ENCODE measurements at regions not wholly inside any gene's neighbourhood (a gene's known extent, or its start where the extent isn't known, plus 50 kb on each side); places are given as distances from the start of the nearest gene placed in this dataset.

DNA sequence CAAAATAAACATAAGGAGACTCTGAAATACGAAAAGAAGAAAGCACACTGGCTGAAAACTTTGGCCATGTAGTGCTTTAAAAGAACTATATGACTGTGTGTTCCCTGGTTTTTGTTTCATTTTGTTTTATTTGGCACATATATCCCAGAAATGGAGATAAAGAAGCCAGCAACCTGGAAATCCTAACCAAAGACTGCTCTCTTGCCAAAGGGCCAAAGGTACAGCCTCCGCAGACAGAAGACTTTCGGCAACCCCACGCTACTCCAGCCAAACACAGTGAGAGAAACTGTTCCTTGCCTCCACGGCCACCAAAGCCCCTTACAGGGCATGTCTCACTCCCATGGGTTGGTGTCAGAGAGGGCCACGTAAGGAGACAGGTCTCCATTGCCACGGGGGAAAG, 381.2 kb upstream of the NETO1 start:
- in situ Hi-C loops (cut with MboI; ENCODE audit: low sequenced_read_pairs, unreplicated experiment) = no loop called here

DNA sequence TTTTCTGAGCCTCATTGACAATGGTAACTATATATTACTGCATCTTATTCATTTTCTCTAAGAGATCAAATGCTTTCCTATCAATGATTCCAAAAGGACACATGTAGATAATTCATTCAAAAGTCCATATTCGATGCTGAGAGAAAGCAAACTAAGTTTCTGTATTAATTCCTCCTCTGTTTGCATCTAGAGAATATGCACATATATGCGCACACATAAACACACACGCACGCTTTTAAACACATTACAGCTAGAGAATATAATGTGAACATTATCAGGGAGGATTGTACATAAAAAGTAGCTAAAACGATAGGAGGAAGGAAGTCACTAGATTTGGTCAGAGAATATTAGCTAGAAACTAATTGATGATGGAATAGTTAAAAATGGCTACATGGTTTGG, 379.0 kb upstream of the NETO1 start:
- TF ChIP-seq, protein P1, sequence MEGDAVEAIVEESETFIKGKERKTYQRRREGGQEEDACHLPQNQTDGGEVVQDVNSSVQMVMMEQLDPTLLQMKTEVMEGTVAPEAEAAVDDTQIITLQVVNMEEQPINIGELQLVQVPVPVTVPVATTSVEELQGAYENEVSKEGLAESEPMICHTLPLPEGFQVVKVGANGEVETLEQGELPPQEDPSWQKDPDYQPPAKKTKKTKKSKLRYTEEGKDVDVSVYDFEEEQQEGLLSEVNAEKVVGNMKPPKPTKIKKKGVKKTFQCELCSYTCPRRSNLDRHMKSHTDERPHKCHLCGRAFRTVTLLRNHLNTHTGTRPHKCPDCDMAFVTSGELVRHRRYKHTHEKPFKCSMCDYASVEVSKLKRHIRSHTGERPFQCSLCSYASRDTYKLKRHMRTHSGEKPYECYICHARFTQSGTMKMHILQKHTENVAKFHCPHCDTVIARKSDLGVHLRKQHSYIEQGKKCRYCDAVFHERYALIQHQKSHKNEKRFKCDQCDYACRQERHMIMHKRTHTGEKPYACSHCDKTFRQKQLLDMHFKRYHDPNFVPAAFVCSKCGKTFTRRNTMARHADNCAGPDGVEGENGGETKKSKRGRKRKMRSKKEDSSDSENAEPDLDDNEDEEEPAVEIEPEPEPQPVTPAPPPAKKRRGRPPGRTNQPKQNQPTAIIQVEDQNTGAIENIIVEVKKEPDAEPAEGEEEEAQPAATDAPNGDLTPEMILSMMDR (IDR thresholded peaks at IDR 0.05; ENCODE audit: borderline replicate concordance, control extremely low read depth, extremely low read depth, insufficient read depth, missing control alignments) = no peak
- no peak for DNase-seq (ENCODE audit: low spot score)
- in situ Hi-C loops (cut with MboI; ENCODE audit: low sequenced_read_pairs, unreplicated experiment) = no loop called here

More for the DNA sequence above, 381.2 kb upstream of the NETO1 start:
- no peak for DNase-seq (ENCODE audit: low spot score)
- TF ChIP-seq, protein P1 (IDR thresholded peaks at IDR 0.05; ENCODE audit: borderline replicate concordance, control extremely low read depth, extremely low read depth, insufficient read depth, missing control alignments) = no peak

DNA sequence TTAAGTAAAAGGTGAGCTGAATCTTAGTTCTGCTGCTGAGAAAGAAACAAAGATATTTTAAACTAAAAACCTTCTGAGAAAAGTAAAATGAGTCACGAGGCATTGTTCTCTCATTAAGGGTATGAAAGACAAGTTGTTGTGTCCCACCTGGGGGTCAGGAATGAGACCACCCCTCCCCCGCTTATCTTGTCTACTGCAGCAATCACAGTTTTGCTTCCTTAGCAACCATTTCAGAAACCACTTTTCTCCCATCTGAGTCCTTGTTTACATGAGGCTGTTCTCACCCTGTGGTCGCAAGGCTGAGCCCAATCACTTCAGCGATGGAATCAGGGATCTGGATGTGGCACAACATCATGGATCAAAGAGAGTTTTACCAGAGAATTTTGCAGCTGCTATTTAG, 377.6 kb upstream of the NETO1 start:
- DNase-seq (ENCODE audit: low spot score) = no peak
- in situ Hi-C loops (cut with MboI; ENCODE audit: low sequenced_read_pairs, unreplicated experiment) = no loop called here
- TF ChIP-seq, protein P1 (IDR thresholded peaks at IDR 0.05; ENCODE audit: borderline replicate concordance, control extremely low read depth, extremely low read depth, insufficient read depth, missing control alignments) = no peak

DNA sequence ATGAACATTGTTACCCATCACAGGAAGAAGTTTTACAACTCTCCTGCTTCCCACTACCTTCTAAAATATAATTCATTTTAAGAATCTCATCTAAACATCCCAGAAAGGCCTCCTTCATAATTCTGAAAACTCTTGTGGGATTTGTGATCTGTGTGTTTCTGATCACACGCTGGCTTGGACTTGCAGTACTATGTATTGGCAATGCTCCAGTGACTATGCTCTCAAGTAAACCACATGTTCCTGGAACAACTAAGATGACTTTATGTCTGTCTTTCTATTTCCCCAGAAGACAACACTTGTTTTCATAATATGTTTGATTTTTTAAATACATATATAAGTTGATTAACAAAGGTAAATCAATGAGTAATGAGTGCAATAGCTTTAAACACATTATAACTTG, 376.6 kb upstream of the NETO1 start:
- DNase-seq (ENCODE audit: low spot score) = no peak
- TF ChIP-seq, protein P1 (IDR thresholded peaks at IDR 0.05; ENCODE audit: borderline replicate concordance, control extremely low read depth, extremely low read depth, insufficient read depth, missing control alignments) = no peak
- in situ Hi-C loops (cut with MboI; ENCODE audit: low sequenced_read_pairs, unreplicated experiment) = no loop called here

DNA sequence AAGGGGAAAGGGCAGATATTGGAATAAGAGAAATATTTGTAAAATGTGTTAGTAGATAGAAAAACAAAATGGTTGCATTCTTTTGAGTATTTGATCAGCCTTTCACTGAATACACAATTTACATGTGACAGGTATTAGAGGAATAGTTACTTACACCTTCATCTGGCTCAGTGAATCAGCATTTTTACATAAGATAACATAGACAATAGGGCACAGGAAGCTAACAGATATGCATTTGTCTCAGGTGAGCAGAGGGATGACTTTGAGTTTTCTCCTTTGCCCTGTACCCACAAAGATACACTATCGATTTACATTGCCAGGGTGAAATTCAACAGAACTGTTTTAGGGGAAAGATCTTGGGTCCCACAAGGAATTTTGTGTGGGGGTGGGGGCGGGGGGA, 373.1 kb upstream of the NETO1 start:
- in situ Hi-C loops (cut with MboI; ENCODE audit: low sequenced_read_pairs, unreplicated experiment) = no loop called here
- TF ChIP-seq, protein P1 (IDR thresholded peaks at IDR 0.05; ENCODE audit: borderline replicate concordance, control extremely low read depth, extremely low read depth, insufficient read depth, missing control alignments) = no peak
- DNase-seq (ENCODE audit: low spot score) = no peak

DNA sequence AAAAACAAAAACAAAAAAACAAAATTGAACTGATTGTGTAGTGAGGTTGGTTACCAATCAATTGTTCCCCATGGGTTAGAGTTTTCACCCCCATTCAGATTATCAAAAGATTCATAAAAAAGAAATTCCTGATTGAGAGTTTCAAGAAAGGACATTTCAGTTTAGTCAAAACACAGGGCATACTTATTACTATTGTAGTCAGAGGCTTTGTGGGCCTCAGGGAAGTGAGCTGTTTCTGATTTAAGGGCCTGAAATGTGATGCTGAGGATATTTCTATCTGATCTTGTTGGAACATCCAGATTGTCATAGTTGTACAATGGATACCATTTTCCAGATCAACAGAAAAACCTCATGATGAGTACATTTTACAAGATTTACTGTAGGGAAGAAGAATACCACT, 368.1 kb upstream of the NETO1 start:
- in situ Hi-C loops (cut with MboI; ENCODE audit: low sequenced_read_pairs, unreplicated experiment) = no loop called here
- TF ChIP-seq, protein P1 (IDR thresholded peaks at IDR 0.05; ENCODE audit: borderline replicate concordance, control extremely low read depth, extremely low read depth, insufficient read depth, missing control alignments) = no peak
- DNase-seq (ENCODE audit: low spot score) = no peak

DNA sequence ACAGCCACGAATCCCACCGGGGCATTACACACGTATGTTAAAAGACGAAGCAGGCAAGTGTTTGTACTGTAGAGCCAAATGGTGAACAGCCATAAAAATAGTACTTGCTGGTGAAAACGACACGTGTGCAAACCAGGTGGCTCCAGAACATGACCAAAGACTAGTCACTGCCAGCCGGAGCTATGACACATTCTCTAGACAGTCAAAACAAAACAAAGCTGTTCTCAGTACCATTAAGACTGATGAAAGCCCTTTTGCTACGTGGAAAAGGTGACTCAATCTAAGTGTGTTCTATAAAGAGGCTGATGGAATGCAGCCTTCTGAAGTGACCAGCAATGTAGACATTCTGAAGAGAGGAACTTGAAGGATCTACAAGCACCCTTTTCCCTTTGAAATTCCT, 367.7 kb upstream of the NETO1 start:
- DNase-seq (ENCODE audit: low spot score) = peak; percentile 34
- in situ Hi-C loops (cut with MboI; ENCODE audit: low sequenced_read_pairs, unreplicated experiment) = no loop called here

More for the DNA sequence above, 367.7 kb upstream of the NETO1 start:
- TF ChIP-seq, protein P1 (IDR thresholded peaks at IDR 0.05; ENCODE audit: borderline replicate concordance, control extremely low read depth, extremely low read depth, insufficient read depth, missing control alignments) = no peak

Measured in GM13976 (cell line).